ENCODE measurements at regions not wholly inside any gene's neighbourhood (a gene's known extent, or its start where the extent isn't known, plus 50 kb on each side); places are given as distances from the start of the nearest gene placed in this dataset.

DNA sequence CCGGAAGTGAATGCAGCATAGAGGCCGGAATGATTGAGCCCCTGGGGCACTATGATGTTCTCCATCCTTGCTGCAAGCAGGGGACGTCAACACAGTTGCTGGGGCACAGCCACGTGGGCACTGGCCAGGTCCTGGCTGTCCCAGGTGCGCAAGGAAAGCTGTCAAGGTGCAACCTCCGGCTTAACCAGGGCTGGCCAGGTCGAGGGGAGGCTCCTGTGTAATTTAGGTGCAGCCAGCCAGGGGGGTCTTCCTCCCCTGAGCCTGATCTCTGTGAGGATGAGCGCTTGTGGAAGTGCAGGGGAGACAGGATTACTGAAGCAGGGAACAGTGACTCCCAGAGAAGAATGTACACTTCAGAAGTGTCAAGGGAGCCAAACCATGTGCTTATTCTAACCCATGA is 852.8 kb upstream of the TMEM132C start:
- TF ChIP-seq, protein P1, sequence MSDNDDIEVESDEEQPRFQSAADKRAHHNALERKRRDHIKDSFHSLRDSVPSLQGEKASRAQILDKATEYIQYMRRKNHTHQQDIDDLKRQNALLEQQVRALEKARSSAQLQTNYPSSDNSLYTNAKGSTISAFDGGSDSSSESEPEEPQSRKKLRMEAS (IDR thresholded peaks at IDR 0.05) = no peak
- TF ChIP-seq, protein P2, sequence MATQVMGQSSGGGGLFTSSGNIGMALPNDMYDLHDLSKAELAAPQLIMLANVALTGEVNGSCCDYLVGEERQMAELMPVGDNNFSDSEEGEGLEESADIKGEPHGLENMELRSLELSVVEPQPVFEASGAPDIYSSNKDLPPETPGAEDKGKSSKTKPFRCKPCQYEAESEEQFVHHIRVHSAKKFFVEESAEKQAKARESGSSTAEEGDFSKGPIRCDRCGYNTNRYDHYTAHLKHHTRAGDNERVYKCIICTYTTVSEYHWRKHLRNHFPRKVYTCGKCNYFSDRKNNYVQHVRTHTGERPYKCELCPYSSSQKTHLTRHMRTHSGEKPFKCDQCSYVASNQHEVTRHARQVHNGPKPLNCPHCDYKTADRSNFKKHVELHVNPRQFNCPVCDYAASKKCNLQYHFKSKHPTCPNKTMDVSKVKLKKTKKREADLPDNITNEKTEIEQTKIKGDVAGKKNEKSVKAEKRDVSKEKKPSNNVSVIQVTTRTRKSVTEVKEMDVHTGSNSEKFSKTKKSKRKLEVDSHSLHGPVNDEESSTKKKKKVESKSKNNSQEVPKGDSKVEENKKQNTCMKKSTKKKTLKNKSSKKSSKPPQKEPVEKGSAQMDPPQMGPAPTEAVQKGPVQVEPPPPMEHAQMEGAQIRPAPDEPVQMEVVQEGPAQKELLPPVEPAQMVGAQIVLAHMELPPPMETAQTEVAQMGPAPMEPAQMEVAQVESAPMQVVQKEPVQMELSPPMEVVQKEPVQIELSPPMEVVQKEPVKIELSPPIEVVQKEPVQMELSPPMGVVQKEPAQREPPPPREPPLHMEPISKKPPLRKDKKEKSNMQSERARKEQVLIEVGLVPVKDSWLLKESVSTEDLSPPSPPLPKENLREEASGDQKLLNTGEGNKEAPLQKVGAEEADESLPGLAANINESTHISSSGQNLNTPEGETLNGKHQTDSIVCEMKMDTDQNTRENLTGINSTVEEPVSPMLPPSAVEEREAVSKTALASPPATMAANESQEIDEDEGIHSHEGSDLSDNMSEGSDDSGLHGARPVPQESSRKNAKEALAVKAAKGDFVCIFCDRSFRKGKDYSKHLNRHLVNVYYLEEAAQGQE (IDR thresholded peaks at IDR 0.05; ENCODE audit: low read depth) = no peak
- TF ChIP-seq CREB1 (IDR thresholded peaks at IDR 0.05; ENCODE audit: low read depth) = no peak
- no peak for TF ChIP-seq FOXM1 (IDR thresholded peaks at IDR 0.05; ENCODE audit: borderline replicate concordance, low read depth)
- TF ChIP-seq TEAD4 (IDR thresholded peaks at IDR 0.05) = no peak

DNA sequence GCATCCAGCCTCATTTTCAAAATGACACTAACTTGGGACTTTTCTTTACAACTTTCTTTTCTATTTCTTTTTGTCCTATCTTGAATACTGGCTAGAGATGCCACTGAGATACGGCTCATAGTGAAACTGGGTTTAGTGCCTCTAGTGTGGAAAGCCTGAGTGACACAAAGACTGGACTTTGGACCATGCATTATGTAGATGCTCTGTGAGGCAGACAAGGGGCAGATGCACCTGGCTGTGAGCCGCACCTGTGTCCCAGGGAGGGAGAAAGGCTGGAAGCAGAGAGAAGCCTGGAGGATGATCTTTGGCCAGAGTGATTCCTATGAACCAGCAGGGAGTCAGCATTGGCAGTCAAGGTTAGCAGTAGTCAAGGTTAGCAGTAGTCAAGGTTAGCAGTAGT is 852.3 kb upstream of the TMEM132C start:
- TF ChIP-seq TCF12 (IDR thresholded peaks at IDR 0.05; ENCODE audit: low read depth) (no peak), YY1 (IDR thresholded peaks at IDR 0.05; ENCODE audit: low read depth) (no peak), TAF1 (IDR thresholded peaks at IDR 0.05; ENCODE audit: low read depth) (no peak), EGR1 (IDR thresholded peaks at IDR 0.05) (no peak), NFIC (IDR thresholded peaks at IDR 0.05) (no peak), EP300 (IDR thresholded peaks at IDR 0.05; ENCODE audit: borderline replicate concordance) (no peak), CEBPB (IDR thresholded peaks at IDR 0.05) (no peak), CREB1 (IDR thresholded peaks at IDR 0.05; ENCODE audit: low read depth) (no peak), RAD21 (IDR thresholded peaks at IDR 0.05; ENCODE audit: low read depth) (no peak), ZBTB7A (IDR thresholded peaks at IDR 0.05; ENCODE audit: low read depth) (no peak), FOXM1 (IDR thresholded peaks at IDR 0.05; ENCODE audit: borderline replicate concordance, low read depth) (no peak), TEAD4 (IDR thresholded peaks at IDR 0.05) (no peak)
- TF ChIP-seq, protein P3, sequence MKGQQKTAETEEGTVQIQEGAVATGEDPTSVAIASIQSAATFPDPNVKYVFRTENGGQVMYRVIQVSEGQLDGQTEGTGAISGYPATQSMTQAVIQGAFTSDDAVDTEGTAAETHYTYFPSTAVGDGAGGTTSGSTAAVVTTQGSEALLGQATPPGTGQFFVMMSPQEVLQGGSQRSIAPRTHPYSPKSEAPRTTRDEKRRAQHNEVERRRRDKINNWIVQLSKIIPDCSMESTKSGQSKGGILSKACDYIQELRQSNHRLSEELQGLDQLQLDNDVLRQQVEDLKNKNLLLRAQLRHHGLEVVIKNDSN (IDR thresholded peaks at IDR 0.05) = no peak
- TF ChIP-seq, protein P2 (IDR thresholded peaks at IDR 0.05; ENCODE audit: low read depth) = no peak
- TF ChIP-seq, protein P1 (IDR thresholded peaks at IDR 0.05) = no peak

DNA sequence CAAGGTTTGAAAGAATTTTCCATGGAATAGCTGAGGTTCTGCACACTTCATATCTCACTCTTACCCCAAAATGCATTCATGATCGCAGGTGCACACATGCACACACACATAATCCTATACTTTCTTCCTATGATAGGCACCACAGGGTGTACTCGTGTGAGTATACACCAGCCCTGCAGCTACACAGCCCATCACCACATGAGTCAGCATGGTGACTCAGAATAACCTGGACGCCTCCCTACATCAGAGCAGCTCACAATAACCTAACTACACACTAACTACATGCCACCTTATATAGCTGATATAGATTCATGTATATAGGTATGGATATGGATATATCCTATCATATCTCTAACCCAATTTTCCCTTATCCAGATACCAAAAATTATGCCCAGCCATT is 850.2 kb upstream of the TMEM132C start:
- TF ChIP-seq TCF12 (IDR thresholded peaks at IDR 0.05; ENCODE audit: low read depth) (no peak), NFIC (IDR thresholded peaks at IDR 0.05) (no peak), CREB1 (IDR thresholded peaks at IDR 0.05; ENCODE audit: low read depth) (no peak), CEBPB (IDR thresholded peaks at IDR 0.05) (no peak), RAD21 (IDR thresholded peaks at IDR 0.05; ENCODE audit: low read depth) (no peak), TEAD4 (IDR thresholded peaks at IDR 0.05) (no peak), TAF1 (IDR thresholded peaks at IDR 0.05; ENCODE audit: low read depth) (no peak), FOXM1 (IDR thresholded peaks at IDR 0.05; ENCODE audit: borderline replicate concordance, low read depth) (no peak), ZBTB7A (IDR thresholded peaks at IDR 0.05; ENCODE audit: low read depth) (no peak), EP300 (IDR thresholded peaks at IDR 0.05; ENCODE audit: borderline replicate concordance) (no peak)
- TF ChIP-seq, protein P3 (IDR thresholded peaks at IDR 0.05) = no peak

DNA sequence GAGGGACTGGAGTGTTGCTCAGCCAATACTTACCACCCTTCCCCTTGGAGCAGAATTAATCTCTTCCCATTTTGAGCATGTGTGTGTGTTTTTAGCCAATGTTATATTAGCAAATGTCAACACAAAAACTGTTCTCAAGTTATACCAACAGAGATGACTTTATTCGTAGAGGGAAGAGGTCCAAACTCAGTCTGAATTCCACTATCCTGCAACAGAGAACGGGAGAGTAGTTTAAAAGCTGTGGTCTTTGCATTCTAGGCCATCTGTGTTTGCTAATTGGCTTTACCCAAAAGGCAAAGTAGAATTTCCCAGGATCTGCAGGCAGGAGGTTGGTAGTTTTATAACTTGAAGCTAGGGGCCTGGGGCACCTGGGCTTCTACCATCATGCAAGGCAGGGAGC is 847.9 kb upstream of the TMEM132C start:
- TF ChIP-seq, protein P2 (IDR thresholded peaks at IDR 0.05; ENCODE audit: low read depth) = no peak
- TF ChIP-seq NFIC (IDR thresholded peaks at IDR 0.05) (no peak), FOXM1 (IDR thresholded peaks at IDR 0.05; ENCODE audit: borderline replicate concordance, low read depth) (no peak), ZBTB7A (IDR thresholded peaks at IDR 0.05; ENCODE audit: low read depth) (no peak), TCF12 (IDR thresholded peaks at IDR 0.05; ENCODE audit: low read depth) (no peak), TAF1 (IDR thresholded peaks at IDR 0.05; ENCODE audit: low read depth) (no peak), TEAD4 (IDR thresholded peaks at IDR 0.05) (no peak), CEBPB (IDR thresholded peaks at IDR 0.05) (no peak), EGR1 (IDR thresholded peaks at IDR 0.05) (no peak), RAD21 (IDR thresholded peaks at IDR 0.05; ENCODE audit: low read depth) (no peak), EP300 (IDR thresholded peaks at IDR 0.05; ENCODE audit: borderline replicate concordance) (no peak), CREB1 (IDR thresholded peaks at IDR 0.05; ENCODE audit: low read depth) (no peak), YY1 (IDR thresholded peaks at IDR 0.05; ENCODE audit: low read depth) (no peak)
- TF ChIP-seq, protein P1 (IDR thresholded peaks at IDR 0.05) = no peak
- TF ChIP-seq, protein P3 (IDR thresholded peaks at IDR 0.05) = no peak
